ENCODE measurements at regions not wholly inside any gene's neighbourhood (a gene's known extent, or its start where the extent isn't known, plus 50 kb on each side); places are given as distances from the start of the nearest gene placed in this dataset.
"Not testable (repeated sequence)": the region's sequence is repeated elsewhere in the genome, so short reads cannot be mapped to it uniquely, and the experiment has no call there.

DNA sequence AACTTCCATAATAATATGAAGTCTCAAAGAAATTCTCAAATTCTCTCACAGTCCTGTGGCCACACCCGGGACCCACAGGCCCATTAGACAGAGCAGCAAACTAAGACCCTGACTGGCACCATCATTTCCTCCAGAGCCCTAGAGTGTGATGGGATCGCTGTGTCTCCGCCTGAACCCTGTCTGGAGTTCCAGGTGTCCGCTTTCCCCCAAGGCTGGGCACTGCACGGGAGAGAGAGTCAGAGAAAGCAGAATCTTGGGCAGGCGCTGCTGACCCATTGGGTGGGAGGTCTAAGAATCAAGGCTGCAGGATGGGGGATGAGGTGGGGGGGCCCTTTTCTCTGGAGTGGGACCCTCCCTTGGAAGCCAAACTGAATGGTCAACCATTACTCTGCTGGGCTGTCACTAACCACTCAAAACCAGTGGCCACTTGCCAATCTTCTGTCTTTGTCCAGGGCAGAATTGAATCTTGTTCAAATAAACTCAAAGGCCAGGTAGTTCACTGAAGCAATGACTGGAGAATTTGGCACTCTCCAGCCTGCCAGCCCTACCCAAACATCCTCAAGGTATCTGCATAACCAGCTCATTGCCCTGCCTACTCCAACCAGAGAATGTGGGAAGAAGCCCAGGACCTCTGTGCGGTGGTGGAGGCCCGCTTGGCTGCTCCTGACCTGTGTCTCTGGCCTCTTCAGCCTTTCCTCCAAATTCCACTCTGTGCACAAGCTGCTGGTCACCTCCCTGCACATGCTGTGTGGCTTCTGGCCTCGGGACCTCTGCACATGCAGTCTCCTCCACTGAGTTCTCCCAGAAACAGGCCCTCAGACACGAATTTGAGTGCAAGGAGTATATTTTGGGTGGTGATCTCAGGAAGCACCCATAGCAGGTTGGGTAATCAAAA, 141.1 kb downstream of the CEBPB start:
- no peak for DNase-seq (ENCODE audit: low read depth)
- TF ChIP-seq, protein P1, sequence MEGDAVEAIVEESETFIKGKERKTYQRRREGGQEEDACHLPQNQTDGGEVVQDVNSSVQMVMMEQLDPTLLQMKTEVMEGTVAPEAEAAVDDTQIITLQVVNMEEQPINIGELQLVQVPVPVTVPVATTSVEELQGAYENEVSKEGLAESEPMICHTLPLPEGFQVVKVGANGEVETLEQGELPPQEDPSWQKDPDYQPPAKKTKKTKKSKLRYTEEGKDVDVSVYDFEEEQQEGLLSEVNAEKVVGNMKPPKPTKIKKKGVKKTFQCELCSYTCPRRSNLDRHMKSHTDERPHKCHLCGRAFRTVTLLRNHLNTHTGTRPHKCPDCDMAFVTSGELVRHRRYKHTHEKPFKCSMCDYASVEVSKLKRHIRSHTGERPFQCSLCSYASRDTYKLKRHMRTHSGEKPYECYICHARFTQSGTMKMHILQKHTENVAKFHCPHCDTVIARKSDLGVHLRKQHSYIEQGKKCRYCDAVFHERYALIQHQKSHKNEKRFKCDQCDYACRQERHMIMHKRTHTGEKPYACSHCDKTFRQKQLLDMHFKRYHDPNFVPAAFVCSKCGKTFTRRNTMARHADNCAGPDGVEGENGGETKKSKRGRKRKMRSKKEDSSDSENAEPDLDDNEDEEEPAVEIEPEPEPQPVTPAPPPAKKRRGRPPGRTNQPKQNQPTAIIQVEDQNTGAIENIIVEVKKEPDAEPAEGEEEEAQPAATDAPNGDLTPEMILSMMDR (conservative IDR thresholded peaks at IDR 0.05; ENCODE audit: low read depth, low read length) = no peak
- H3K4me3 ChIP-seq (ENCODE audit: low read depth, low read length) = no peak overlapping the region

DNA sequence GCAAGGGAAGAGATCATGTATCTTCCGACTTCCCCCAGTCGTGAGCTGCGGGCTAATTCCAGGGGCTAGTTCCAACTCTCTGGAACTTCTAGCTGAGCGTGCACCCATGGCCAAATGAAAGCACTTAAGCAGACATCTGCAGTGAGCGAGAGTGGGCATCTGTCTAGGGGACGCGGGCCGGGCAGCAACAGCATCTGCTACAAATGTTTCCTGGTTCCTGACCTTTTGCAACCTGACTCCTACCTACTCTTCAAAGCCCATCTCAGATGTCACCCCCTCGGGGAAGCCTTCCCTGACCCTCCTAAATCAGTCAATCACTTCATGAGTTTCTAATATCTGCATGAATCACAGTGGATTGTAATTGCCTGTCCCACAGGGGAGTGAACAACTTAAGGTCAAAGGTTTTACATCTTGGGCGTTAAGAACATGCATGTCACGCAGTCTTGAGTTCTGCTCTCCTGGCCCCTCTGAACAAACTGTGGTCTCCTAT, 141.9 kb downstream of the CEBPB start:
- TF ChIP-seq, protein P1 (conservative IDR thresholded peaks at IDR 0.05; ENCODE audit: low read depth, low read length) = no peak
- no peak for DNase-seq (ENCODE audit: low read depth)
- H3K4me3 ChIP-seq (ENCODE audit: low read depth, low read length) = no peak overlapping the region

DNA sequence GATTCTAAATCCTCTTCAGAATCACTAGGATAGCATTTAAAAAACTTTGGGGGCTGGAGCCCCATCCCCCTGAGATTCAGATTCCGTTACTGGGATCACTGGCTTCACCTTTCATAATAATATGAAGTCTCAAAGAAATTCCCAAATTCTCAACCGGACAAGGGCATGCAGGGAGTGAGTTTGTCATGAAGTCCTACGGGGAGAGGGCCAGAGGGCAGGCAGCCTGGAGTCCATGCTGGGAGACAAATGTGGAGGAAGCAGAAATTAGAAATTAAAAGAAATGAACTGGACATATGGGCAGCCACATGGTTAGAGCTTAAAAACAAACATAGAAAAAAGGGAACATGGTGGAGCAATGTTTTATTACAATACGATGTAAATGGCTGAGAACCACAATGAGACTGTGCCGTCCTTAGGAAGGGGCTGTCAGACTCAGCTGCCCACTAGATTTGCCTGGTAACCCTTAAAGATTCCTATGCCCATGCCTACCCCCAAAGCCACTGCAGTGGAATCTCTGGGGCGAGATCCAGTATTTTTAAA, 142.6 kb downstream of the CEBPB start:
- H3K4me3 ChIP-seq (ENCODE audit: low read depth, low read length) = no peak overlapping the region
- DNase-seq (ENCODE audit: low read depth) = no peak
- TF ChIP-seq, protein P1 (conservative IDR thresholded peaks at IDR 0.05; ENCODE audit: low read depth, low read length) = no peak

DNA sequence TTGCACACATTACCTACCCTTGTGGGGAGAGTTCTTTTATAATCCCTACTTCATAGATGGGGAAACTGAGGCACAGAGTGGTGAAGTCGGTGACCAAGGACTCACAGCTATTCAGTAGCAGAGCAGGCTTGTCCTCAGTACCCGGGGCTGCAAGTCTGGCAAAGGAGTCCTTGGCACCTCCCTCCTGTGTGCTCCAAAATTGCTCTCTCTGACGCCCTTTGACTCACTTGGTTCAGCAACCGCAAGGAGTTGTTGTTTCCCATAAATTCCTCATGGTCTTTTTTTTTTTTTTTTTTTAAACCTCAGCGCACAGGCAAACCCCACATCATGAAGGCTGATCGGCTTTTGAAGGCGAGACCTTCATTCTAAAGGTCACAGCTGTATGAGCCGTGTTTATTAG, 143.2 kb downstream of the CEBPB start:
- TF ChIP-seq, protein P1 (conservative IDR thresholded peaks at IDR 0.05; ENCODE audit: low read depth, low read length) = no peak
- no peak overlapping the region for H3K4me3 ChIP-seq (ENCODE audit: low read depth, low read length)
- peak; percentile 86 for DNase-seq (ENCODE audit: low read depth)

DNA sequence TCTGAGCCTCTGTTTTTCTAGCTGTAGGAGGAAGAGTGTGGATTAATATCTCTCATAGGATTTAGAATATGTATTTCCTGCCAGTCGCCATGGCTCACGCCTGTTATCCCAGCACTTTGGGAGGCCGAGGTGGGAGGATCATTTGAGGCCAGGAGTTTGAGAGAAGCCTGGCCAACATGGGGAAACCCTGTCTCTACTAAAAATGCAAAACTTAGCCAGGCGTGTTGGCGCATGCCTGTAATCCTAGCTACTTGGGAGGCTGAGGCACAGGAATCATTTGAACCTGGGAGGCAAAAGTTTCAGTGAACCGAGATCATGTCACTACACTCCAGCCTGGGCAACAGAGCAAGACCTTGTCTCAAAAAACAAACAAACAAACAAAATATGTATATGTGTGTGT, 143.9 kb downstream of the CEBPB start:
- not testable (repeated sequence) for H3K4me3 ChIP-seq (ENCODE audit: low read depth, low read length); DNase-seq (ENCODE audit: low read depth)

DNA sequence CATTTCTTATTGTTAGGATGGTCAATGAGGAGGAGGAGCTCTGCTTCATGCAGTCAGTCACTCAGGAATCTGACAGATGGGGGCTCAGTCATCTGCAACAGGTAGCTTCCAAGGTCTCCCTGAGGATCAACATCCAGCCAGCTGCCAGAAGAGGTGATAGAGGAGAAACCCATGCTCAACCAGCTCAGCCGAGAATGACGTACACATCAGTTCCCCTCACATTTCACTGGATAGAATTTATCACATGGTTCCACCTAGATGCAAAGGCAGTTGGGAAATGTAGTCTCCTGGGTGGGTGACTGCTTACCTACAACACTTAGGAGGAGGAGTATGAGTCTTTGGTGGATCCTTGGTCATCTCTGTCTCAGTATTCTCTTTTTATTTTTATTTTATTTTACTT, 144.5 kb downstream of the CEBPB start:
- TF ChIP-seq, protein P1 (conservative IDR thresholded peaks at IDR 0.05; ENCODE audit: low read depth, low read length) = no peak
- H3K4me3 ChIP-seq (ENCODE audit: low read depth, low read length) = no peak overlapping the region
- peak; percentile 64 for DNase-seq (ENCODE audit: low read depth)

DNA sequence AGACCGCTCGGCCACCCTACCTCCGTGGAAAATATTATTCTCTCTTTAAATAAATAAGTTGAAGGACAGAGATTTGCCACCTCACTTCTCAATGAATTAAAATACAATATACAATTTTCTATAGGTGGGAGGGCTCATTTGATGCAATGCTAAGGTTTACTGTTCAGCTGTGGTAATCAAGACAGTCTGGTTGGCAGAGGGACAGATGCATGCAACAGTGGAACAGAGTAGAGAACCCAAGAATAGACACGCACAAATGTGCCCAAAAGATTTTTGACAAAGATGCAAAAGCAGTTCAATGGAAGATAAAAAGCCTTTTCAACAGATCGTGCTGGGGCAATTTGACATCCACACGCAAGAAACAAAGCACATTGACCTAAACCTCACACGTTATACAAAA, 145.2 kb downstream of the CEBPB start:
- TF ChIP-seq, protein P1 (conservative IDR thresholded peaks at IDR 0.05; ENCODE audit: low read depth, low read length) = no peak
- no peak for DNase-seq (ENCODE audit: low read depth)
- no peak overlapping the region for H3K4me3 ChIP-seq (ENCODE audit: low read depth, low read length)

Data from choroid plexus epithelial cell (primary cell).